NCI-H1694 treated with DMSO at 0.1 percent for 48 hours (cell line): ENCODE measurements at regions not wholly inside any gene's neighbourhood (a gene's known extent, or its start where the extent isn't known, plus 50 kb on each side); places are given as distances from the start of the nearest gene placed in this dataset.
"Not testable (repeated sequence)": the region's sequence is repeated elsewhere in the genome, so short reads cannot be mapped to it uniquely, and the experiment has no call there.

ENCODE experiments used
- DNase-seq: peaks from one replicate; lab custom pipeline; 2025; lab: John Stamatoyannopoulos, UW

DNA sequence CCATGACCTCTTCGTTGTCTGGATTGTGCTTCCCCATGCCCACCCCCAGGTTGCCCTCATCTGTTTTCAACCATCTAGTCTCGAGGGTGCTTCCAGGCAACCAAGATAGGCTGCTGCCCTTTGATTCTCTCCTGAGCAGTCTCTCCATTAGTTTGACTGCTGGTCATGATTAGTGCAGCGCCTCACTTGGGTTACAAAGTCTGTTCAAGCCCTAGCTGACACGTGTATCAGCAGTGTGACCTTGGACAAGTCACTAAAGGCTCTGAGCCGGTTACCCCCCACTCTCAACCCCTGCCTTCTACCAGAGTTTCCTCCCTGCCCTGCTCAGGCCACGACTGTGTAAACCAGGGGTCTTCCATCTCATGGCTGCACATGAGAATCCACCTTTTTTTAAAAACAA lies 185.3 kb upstream of the PWP1 start:
- DNase-seq, result no peak

DNA sequence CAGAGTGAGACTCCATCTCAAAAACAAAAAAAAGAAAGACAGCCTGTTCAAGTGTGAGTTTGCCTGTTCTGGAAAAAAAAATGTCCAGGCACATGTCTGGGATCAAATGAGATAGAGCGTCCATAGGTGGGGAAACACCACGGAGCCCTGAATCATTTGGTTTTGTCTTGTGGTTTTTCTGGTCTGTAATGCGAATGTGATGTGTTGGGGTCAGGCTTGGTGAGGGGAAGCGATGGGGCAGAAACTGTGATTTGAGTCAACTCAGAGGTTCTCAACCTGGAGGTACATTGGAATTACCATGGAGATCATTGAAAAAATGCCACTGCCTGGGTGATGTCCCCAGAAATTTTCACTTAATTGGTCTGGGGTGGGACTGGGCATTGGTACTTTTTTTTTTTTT lies 183.9 kb upstream of the PWP1 start:
- no peak for DNase-seq

DNA sequence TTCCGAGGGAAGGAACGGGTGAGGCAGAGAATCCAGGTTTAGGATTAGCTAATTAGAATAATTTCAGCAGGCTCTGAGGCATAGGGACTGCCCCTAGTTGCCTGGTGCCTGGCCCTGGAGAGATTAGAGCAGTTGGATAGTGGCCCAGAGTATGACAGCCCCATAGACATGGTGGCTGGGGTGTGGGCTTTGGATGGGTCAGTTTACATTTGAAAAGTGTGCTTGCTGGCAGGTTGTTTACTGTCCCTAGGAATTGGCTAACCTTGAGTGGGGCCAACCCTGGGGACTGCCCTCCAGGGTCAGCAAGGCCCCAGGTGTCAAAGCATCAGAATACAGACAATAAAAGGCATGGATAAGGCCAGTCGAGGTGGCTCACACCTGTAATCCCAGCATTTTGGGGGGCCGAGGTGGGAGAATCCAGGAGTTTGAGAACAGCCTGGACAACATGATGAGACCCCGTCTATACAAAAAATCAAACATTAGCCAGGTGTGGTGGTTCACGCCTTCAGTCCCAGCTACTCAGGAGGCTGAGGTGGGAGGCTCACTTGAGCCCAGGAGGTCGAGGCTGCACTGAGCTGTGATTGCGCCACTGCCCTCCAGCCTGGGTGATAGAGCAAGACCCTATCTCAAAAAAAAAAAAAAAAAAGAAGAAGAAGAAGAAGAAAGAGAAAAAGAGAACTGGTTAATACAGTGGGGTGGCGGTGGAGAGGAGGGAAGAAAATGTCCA lies 182.3 kb upstream of the PWP1 start:
- DNase-seq, result no peak

- DNase-seq, result no peak
These were observed 181.4 kb upstream of the PWP1 start for GRCh38 chr12:107503887-107504885.

DNA sequence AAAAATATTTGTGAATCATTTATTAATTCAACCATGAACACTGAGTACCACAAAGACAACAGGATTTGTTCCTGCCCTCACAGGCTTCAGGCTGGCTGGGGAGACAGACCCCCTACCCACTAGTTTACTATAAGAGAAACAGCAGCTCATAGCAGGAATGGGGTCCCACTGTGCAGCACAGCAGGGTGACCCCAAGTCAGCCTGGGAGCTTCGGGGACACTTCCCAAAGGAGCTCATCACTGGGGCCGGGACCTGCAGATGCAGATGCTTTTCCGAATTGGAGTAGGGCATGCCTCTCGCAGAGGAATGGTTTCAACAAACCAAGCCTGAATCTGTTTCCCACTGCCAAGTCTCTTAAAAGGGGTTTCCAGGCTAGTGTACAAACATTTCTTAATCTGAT lies 176.2 kb upstream of the PWP1 start:
- DNase-seq, result no peak

- no peak for DNase-seq
These were observed 175.4 kb upstream of the PWP1 start for GRCh38 chr12:107510211-107510610.

- no peak for DNase-seq
These were observed 174.3 kb upstream of the PWP1 start for GRCh38 chr12:107511292-107511691.

- DNase-seq, result no peak
These were observed 173.2 kb upstream of the PWP1 start for GRCh38 chr12:107512391-107512790.

- no peak for DNase-seq
These were observed 172.4 kb upstream of the PWP1 start for GRCh38 chr12:107513184-107513583.

- DNase-seq, result no peak
These were observed 171.8 kb upstream of the PWP1 start for GRCh38 chr12:107513636-107514400.

DNA sequence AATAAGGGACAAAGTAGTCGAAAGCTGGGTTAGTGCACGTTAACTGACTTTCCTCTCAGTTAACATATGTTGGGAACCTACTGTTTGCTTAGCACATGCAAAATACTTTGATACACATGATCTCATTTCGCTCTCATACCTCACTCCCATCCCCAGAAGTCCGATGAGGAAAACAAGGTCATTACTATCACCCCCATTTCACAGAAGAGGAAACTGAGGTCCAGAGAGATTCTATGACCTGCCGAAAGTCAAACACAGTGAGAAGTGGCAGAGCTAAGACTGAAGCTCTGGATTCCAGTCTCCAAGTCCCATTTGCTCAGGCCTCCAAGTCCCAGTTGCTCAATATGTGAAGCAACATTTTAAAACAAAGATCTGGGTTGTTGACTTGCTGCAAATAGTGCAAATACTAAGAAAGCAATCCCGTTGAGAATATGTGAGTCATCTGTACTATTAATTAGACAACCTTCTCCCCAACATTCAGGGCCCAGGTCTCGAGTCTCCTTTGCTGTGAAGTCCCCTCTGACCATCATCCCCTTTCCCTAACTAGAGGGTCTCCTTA lies 170.6 kb upstream of the PWP1 start:
- DNase-seq, result no peak

DNA sequence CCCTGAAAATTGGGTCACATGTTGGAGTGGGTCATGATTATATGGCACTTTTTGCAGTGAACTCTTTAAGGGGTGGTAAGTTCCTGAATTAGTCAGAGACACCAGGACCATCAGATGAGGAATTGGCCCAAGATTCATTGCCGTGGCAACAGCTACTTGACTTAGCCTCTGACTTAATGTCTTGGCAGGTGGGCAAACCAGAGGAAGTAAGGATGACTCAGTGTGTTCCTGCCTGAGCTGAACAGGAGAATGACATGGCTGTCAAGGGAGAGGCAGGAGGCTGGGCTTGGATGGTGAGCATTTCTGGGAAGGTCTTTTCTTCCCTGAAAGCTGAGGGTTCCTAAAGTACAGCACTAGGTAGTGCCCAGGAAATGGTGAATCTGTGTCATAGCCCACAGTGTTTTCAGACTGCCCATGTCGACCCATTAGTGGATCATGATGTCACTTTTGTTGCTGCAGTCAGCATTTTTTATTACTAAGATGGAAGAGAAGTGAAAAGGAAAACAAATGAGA lies 170.1 kb upstream of the PWP1 start:
- DNase-seq, result no peak

DNA sequence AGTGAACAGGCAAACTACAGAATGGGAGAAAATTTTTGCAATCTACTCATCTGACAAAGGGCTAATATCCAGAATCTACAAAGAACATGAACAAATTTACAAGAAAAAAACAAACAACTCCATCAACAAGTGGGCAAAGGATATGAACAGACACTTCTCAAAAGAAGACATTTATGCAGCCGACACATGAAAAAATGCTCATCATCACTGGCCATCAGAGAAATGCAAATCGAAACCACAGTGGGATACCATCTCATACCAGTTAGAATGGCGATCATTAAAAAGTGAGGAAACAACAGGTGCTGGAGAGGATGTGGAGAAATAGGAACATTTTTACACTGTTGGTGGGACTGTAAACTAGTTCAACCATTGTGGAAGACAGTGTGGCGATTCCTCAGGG lies 167.8 kb upstream of the PWP1 start:
- DNase-seq, result not testable (repeated sequence)

DNA sequence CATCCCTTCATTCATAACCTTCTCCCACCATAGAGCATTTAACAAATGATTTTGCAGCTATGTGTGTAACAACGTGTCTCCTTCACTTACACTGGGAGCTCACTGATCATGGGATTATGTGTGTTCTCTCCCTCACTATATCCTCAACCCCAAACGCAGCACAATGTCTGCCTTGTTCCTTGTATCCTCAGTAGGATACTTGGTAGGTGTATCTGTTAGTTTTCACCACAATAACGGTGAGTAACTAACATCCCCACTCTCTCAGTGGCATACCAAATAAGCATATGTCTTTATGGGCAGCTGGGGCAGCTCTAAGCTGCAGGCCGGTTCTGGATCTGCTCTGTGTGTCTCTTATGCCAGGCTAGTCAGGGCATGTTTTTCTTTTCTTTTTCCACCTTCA lies 166.7 kb upstream of the PWP1 start:
- DNase-seq, result no peak

DNA sequence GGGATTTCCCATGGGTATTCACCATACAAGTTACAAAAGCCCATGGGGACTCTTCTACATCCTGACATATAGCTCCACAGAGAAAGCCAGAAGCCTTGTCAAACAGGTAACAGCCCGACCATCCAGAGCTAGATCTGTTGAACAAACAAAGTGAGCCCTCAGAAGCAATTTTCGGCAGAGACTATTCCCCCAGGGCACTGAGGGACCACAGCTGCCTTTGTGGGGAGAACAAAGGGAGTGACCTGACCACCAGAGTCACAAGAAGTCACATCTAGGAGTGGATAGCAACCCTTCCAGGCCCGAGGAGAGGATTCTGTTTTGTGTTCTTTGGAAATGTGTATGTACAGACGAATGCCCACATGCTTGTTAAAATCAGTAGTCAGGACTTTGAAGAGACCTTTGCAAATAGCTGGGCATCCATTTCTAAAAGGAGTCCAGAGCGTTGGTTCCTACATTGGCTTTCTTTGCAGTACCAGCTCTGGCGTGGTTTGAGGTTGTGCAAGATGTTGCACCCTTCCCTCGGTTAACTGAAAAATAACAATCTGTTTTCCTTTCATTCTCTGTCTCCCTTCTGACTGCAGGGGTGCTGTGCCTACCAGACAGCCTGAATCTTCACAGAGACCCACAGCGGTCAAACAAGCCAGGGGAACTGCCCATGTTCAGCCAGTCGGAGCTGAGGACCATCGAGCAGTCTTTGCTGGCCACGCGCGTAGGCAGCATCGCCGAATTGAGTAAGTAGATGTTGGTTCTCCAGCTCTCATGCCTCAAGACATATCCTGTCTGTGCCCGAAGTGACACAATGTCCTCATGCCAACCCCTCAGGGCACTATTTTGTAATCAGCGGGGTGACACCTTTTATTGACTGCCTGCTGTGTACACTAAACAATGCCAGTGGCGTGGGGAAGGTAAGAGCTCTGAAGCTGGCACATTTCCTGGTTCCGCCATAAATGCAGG lies 165.4 kb upstream of the PWP1 start:
- no peak for DNase-seq

DNA sequence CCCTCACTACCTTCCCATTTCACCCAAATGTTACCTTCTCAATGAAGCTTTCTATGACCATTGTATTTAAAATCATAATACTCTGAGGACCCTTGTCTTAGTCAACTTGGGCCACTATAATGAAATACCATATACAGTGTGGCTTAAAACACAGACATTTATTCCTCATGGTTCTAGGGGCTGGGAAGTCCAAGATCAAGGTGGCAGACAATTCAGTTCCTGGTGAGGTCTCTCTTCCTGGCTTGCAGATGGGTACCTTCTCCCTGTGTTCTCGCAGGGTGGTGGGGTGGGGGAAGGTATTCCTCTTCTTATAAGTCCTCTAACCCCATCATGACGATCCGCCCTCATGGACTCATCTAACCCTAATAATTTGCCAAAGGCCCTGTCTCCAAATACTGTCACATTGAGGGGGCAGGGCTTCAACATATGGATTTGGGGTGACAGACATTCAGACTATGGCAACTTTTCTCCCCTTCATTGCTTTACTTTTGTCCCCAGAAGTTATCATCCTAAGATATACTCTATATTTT lies 163.7 kb upstream of the PWP1 start:
- DNase-seq, result no peak

- no peak for DNase-seq
These were observed 162.7 kb upstream of the PWP1 start for GRCh38 chr12:107522692-107523477.

GRCh38 chr12:107523775-107524535 lies 161.6 kb upstream of the PWP1 start:
- no peak for DNase-seq
